ENCODE measurements at regions not wholly inside any gene's neighbourhood (a gene's known extent, or its start where the extent isn't known, plus 50 kb on each side); places are given as distances from the start of the nearest gene placed in this dataset.
A peak's percentile ranks its signal among the peaks of the same experiment; 100 is the strongest.

- no peak for DNase-seq (ENCODE audit: unreplicated experiment)
- no peaks in the 10 kb centered on the region for H3K36me3 Mint-ChIP-seq (ENCODE audit: insufficient read depth, unreplicated experiment)
- BruUV-seq (replicated peaks) = no TSS peak
Measured at GRCh38 chr5:6889030-6889429, 175.8 kb downstream of the TENT4A start.

GRCh38 chr5:6899221-6899620, 186.0 kb downstream of the TENT4A start:
- H3K4me1 Mint-ChIP-seq (ENCODE audit: insufficient read depth, unreplicated experiment) = no peaks in the 10 kb centered on the region
- H3K36me3 Mint-ChIP-seq (ENCODE audit: insufficient read depth, unreplicated experiment) = no peaks in the 10 kb centered on the region
- H3K27ac Mint-ChIP-seq (ENCODE audit: low read depth, unreplicated experiment) = no peak overlapping the region
- DNase-seq (ENCODE audit: unreplicated experiment) = peak; percentile 29
- TF ChIP-seq CTCF (IDR thresholded peaks at IDR 0.05; ENCODE audit: unreplicated experiment) = no peak
- POLR2A ChIA-PET = no interaction called here
- no peaks in the 10 kb centered on the region for H3K27me3 Mint-ChIP-seq (ENCODE audit: insufficient read depth, unreplicated experiment)
- intact Hi-C loops (cut with micrococcal nuclease) = no loop called here
- H3K4me3 Mint-ChIP-seq (ENCODE audit: unreplicated experiment) = no peak overlapping the region
- no TSS peak for BruUV-seq (replicated peaks)
- CTCF ChIA-PET = interaction anchor here (0.6 kb wide), 2 partner anchors 79 to 80 kb away, joined by 3 to 4 read pairs; no protein-coding TSS in a partner anchor
- H3K9me3 Mint-ChIP-seq (ENCODE audit: unreplicated experiment) = peaks cover 8% of the 10 kb centered on the region

More at GRCh38 chr5:6889030-6889429, 175.8 kb downstream of the TENT4A start:
- ChIA-PET POLR2A (no interaction called here), CTCF (no interaction called here)
- intact Hi-C loops (cut with micrococcal nuclease) = no loop called here
- H3K9me3 Mint-ChIP-seq (ENCODE audit: unreplicated experiment) = peaks cover 9% of the 10 kb centered on the region
- TF ChIP-seq CTCF (IDR thresholded peaks at IDR 0.05; ENCODE audit: unreplicated experiment) = no peak
- no peaks in the 10 kb centered on the region for H3K4me1 Mint-ChIP-seq (ENCODE audit: insufficient read depth, unreplicated experiment)
- no peak overlapping the region for H3K27ac Mint-ChIP-seq (ENCODE audit: low read depth, unreplicated experiment)
- H3K27me3 Mint-ChIP-seq (ENCODE audit: insufficient read depth, unreplicated experiment) = no peaks in the 10 kb centered on the region
- H3K4me3 Mint-ChIP-seq (ENCODE audit: unreplicated experiment) = no peak overlapping the region

- Mint-ChIP-seq H3K4me3 (ENCODE audit: unreplicated experiment) (no peak overlapping the region), H3K27ac (ENCODE audit: low read depth, unreplicated experiment) (no peak overlapping the region), H3K27me3 (ENCODE audit: insufficient read depth, unreplicated experiment) (no peaks in the 10 kb centered on the region), H3K36me3 (ENCODE audit: insufficient read depth, unreplicated experiment) (no peaks in the 10 kb centered on the region), H3K9me3 (ENCODE audit: unreplicated experiment) (peaks cover 8% of the 10 kb centered on the region), H3K4me1 (ENCODE audit: insufficient read depth, unreplicated experiment) (no peaks in the 10 kb centered on the region)
- no peak for DNase-seq (ENCODE audit: unreplicated experiment)
- ChIA-PET POLR2A (no interaction called here), CTCF (interaction anchor here (0.6 to 0.7 kb wide), 4 partner anchors 10 to 1388 kb away, joined by 3 read pairs; no protein-coding TSS in a partner anchor)
- BruUV-seq (replicated peaks) = no TSS peak
- intact Hi-C loops (cut with micrococcal nuclease) = no loop called here
- TF ChIP-seq CTCF (IDR thresholded peaks at IDR 0.05; ENCODE audit: unreplicated experiment) = no peak
Measured at GRCh38 chr5:6900247-6901227, 187.3 kb downstream of the TENT4A start.

- Mint-ChIP-seq H3K9me3 (ENCODE audit: unreplicated experiment) (peaks cover 5% of the 10 kb centered on the region), H3K27me3 (ENCODE audit: insufficient read depth, unreplicated experiment) (peaks cover 4% of the 10 kb centered on the region), H3K4me3 (ENCODE audit: unreplicated experiment) (no peak overlapping the region), H3K36me3 (ENCODE audit: insufficient read depth, unreplicated experiment) (no peaks in the 10 kb centered on the region), H3K4me1 (ENCODE audit: insufficient read depth, unreplicated experiment) (no peaks in the 10 kb centered on the region), H3K27ac (ENCODE audit: low read depth, unreplicated experiment) (no peak overlapping the region)
- CTCF ChIA-PET = interaction anchor here (0.5 kb wide), 1 partner anchor 28 kb away, joined by 3 read pairs; no protein-coding TSS in a partner anchor
- no peak for DNase-seq (ENCODE audit: unreplicated experiment)
- no peak for TF ChIP-seq CTCF (IDR thresholded peaks at IDR 0.05; ENCODE audit: unreplicated experiment)
- BruUV-seq (replicated peaks) = no TSS peak
- intact Hi-C loops (cut with micrococcal nuclease) = no loop called here
- POLR2A ChIA-PET = no interaction called here
Measured at GRCh38 chr5:6902094-6902493, 188.9 kb downstream of the TENT4A start.

Data from MCF 10A (cell line).